ENCODE measurements at regions not wholly inside any gene's neighbourhood (a gene's known extent, or its start where the extent isn't known, plus 50 kb on each side); places are given as distances from the start of the nearest gene placed in this dataset.

GRCh38 chr17:79280010-79280409 is 205.4 kb downstream of the ENGASE start:
- no peak for DNase-seq (ENCODE audit: low read depth)

DNA sequence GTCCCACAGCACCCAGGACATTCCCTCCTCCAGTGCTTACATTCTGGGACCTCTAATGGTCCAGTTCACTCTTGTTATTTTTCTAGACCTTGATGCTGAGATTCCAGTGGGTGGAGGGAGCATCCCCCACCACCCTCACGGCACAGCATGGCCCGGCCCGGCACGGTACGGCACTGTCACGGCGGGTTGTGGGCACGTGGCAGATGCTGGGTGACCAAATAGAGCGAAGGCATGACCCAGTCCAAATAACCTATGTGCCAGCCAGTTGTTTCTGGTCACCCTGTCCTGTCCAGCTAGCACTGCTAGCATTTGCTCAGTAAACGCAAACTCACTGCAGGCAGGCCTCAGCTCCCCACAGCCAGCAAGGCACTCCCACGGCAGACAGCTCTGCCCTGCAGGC is 204.7 kb downstream of the ENGASE start:
- no peak for DNase-seq (ENCODE audit: low read depth)

DNA sequence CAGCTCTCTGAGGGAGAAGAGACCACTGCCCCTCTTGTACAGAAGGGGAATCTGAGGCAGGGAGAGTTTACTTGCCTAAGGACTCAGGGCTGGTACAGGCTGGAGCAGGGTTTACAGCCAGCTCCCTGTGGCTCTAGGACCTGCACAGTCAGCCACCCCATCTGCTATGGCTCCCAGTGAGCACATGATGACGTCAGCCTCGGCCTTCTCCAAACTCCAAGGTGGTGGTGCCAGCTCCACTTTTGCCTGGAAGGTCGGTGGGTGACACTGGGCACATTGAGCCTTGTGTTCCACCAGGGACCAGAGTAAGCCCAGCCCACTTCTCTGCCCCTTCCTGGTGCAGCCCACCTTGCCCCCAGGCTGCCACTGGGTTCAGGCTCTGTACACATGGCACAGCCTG is 202.2 kb downstream of the ENGASE start:
- DNase-seq (ENCODE audit: low read depth) = no peak

DNA sequence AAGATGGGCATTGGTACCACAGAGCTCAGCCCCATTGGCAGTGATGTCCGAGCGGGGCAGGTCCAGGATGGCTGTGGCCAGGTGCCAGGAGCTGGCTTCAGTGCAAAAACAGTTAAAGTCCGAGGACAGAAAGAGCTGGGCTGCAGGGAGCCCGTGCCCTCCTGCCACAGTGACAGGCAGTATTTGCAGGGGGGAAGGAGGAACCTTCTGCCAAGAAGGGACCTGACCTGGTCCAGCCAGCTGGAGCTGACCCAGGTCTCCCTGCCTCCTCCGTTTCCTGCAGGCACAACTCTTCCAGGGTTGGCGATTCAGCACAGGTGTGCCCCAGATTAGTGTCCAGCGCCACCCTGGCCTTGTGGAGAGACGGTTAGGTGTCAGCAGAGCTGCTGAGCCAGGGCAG is 199.0 kb downstream of the ENGASE start:
- no peak for DNase-seq (ENCODE audit: low read depth)

- DNase-seq (ENCODE audit: low read depth) = no peak
Observed at GRCh38 chr17:79272666-79273219, 198.1 kb downstream of the ENGASE start.

DNA sequence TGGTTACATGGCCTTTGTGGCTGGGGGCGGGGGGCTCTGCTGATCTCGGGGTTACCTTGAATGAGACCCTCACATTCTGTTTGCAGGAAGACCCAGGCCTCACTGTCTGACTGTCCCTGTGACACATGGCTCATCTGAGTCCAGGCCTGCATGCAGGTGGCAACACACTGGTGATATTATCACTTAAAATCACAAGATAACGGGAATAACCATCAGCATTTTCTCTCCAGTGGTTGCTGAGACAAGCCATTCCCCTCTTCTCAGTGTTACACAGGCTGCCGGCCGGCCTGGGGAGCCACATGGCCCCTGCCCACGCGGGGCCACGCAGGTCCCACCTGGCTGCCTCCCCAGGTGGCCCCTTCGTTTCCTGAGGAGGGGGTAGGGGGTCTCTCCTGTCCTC is 197.6 kb downstream of the ENGASE start:
- no peak for DNase-seq (ENCODE audit: low read depth)

- no peak for DNase-seq (ENCODE audit: low read depth)
Observed at GRCh38 chr17:79269620-79270019, 195.0 kb downstream of the ENGASE start.

GRCh38 chr17:79263191-79263590 is 188.6 kb downstream of the ENGASE start:
- no peak for DNase-seq (ENCODE audit: low read depth)

DNA sequence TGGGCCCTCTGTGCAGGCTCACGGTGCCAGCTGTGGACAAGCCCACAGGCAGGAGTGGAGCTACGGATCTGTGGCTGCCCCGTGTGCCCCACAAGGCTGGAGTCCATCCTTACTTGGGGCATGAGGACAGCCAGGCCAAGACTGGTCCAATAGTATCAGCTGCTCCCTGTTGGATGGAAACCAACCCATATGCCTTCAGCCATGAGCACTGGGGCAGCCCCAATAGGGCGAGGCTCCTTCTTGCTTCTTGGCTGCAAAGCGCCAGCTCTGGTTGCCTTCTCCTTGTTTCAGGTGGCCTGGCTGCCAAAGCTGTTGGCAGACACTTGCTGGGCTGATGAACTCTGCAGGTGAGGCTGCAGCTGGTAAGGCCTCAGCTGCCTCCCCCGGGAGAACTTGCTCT is 188.0 kb downstream of the ENGASE start:
- DNase-seq (ENCODE audit: low read depth) = no peak

DNA sequence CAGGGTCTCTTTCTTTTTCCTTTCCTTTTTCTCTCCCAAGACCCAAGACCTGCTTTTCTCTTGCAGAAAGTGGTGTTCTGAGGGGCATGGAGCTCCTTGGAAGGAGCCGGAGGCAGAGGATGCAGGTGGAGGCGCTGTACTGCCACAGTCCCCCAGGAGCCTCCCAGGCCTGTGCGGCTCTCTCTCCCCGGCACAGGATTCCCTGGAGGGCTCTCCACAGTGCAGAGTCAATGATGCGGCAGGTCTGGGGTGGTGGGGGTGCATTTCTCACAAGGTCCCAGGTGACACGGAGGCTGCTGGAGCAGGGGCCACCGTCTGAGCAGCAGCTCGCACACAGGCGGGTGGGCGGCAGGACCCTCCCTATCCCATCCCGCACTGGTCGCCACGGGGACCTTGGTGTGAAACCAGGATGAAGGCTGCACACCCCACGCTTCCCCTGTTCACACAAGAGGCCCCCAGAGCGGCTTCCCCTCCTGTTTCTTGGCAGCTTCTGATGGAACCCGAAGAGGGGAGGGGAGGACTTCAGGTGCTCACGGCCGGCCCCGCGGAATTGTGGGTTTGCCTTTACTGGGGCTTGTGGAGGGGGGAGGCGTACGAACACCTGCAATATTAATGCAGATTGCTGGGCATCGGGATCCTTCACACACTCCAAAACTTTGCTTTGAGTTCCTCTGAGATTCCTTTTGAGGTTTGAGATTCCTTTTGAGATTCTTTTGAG is 186.9 kb downstream of the ENGASE start:
- DNase-seq (ENCODE audit: low read depth) = no peak

- no peak for DNase-seq (ENCODE audit: low read depth)
Observed at GRCh38 chr17:79258843-79259242, 184.2 kb downstream of the ENGASE start.

DNA sequence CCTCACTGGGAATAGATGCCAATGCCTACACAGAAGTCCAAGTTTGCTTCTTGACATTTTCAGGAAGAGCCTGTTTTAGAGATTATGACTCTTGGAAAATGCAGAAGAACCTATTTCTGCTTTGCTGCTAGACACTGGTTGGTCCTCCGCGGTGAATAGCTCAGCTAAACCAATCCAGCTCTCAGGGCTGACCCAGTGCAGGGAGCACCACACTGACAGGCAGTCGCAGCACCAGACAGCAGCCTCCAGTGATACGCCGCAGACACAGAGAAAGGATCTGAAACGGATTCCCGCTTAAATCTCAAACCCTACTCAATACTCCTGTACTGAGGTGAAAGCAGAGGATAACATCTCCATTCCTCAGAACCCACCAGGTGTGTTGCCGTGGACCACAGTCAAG is 183.4 kb downstream of the ENGASE start:
- no peak for DNase-seq (ENCODE audit: low read depth)

DNA sequence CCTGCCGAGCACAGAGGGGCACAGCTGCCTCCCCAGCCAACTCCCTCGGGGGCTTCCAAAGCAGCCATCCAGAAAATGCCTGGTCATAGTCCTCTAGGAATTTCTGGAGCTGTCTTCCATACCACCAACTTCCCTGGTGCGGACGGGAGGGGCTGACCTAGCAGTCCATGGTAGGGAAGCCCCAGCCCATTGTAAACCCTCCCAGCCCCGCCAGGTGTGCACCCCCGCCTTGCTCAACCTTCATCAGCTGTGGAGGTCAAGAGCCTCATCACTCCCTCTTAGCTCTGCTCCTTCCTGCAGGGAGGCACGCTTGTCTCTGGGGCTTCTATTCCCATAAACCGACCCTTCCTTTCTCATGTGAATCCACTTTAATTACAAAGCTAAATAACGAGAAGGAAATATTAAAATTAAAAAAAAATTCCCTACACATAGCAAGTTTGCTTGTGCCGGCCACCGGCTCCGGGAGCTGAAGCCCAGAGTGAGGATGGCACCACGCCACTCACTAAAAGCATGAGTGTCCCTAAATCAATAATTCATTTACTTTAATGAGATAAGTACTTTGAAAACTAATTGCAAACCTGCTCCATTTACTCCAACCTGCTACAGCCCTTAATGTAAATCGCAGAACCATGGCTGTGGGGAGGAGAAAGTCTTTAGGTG is 181.4 kb downstream of the ENGASE start:
- DNase-seq (ENCODE audit: low read depth) = no peak

GRCh38 chr17:79255456-79255855 is 180.8 kb downstream of the ENGASE start:
- DNase-seq (ENCODE audit: low read depth) = no peak

DNA sequence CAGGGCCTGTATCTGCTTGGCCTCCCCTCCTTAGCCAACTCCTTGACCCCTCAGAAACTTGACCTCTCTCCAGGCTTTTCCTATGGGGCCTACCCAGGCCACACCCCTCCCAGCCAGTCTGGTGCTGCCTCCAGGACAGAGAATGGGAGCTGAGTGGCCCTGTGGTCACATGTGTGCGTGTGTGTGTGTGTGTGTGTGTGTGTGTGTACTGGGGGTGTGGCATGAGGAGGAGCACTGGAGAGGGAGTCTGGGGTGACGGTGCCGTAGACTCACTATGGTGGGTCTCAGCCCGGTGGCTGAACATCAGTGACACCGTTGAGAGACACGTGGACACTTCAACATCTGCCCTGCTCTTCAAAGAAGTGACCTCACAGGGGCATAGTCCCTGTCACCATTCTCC is 180.4 kb downstream of the ENGASE start:
- no peak for DNase-seq (ENCODE audit: low read depth)

DNA sequence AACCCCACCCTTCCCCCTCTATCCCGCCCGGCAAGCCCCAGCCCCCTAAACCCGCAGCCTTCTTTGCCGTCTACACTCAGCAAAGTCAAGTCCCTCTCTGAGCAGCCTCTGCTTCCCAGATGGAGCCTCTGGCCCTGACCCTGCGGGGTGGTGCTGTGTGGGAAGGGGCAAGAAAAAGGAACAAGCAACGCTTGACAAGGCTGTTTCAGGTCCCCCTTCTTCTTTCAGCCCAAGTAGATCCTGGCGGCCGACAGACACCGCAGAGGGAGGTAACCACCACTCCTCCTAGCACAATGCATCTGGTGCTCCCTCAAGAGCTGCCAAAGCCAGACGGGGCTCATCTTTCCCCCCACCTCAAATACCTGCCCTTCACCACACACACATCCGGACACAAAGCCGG is 178.3 kb downstream of the ENGASE start:
- DNase-seq (ENCODE audit: low read depth) = no peak

- no peak for DNase-seq (ENCODE audit: low read depth)
Observed at GRCh38 chr17:79251824-79252223, 177.2 kb downstream of the ENGASE start.

DNA sequence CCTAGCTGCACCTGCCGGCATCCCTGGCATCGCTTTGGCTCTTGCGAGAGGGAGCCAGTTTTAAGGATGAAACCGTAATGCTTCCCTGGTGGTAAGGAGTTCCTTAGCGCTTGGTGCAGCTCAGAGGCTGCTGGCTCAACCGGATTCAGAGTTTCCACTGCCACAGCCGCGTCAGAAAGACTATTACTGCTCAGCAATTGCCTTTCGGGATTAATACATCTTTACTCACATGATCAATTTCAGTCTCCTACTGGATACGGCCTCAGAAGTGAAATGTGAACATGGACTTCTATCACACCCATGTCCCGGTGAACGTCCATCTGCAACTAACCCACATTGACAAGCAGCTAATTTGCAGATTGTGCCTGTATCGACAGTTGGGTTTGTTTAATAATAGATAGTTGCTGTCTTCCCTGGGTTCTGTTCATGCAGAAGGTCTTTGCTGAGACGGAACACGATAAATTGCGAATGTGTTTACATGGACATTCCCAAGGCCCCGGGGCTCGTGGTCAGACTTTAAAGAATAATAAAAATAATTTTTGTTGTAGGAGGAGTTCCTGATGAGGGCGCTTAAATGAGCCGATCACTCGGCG is 175.4 kb downstream of the ENGASE start:
- no peak for DNase-seq (ENCODE audit: low read depth)

- no peak for DNase-seq (ENCODE audit: low read depth)
Observed at GRCh38 chr17:79248843-79249493, 174.3 kb downstream of the ENGASE start.

- no peak for DNase-seq (ENCODE audit: low read depth)
Observed at GRCh38 chr17:79246225-79247190, 171.9 kb downstream of the ENGASE start.

GRCh38 chr17:79244665-79245064 is 170.0 kb downstream of the ENGASE start:
- DNase-seq (ENCODE audit: low read depth) = no peak

GRCh38 chr17:79243996-79244395 is 169.4 kb downstream of the ENGASE start:
- no peak for DNase-seq (ENCODE audit: low read depth)
